SU-DHL-6 (cell line): ENCODE measurements at regions not wholly inside any gene's neighbourhood (a gene's known extent, or its start where the extent isn't known, plus 50 kb on each side); places are given as distances from the start of the nearest gene placed in this dataset.
A peak's percentile ranks its signal among the peaks of the same experiment; 100 is the strongest.

Source experiments
- H2AFZ ChIP-seq: fragments of 200-600 bp; sonication (generic); 2 replicates; pipeline ENCODE4 v1.6.1; 2014; ENCODE audit warnings: low read depth, mild to moderate bottlenecking, moderate library complexity, mixed read lengths, antibody characterized with exemption, low read length; ENCODE audit not compliant: severe bottlenecking
- H3F3A ChIP-seq: fragments of 200-600 bp; shearing (Covaris generic); 2 replicates; pipeline ENCODE4 v1.6.0; 2016; ENCODE audit warnings: antibody characterized with exemption, mild to moderate bottlenecking; ENCODE audit not compliant: insufficient read depth
- H3K27ac ChIP-seq: fragments of 200-600 bp; sonication (generic); 2 replicates; pipeline ENCODE4 v1.5.1; 2016; ENCODE audit warnings: low read depth, mild to moderate bottlenecking, low read length, moderate library complexity, mixed read lengths
- H3K27me3 ChIP-seq: fragments of 200-600 bp; sonication (generic), shearing (Covaris generic); 2 replicates; pipeline ENCODE4 v1.6.0; 2014; ENCODE audit warnings: mild to moderate bottlenecking, low read length
- H3K36me3 ChIP-seq: fragments of 200-600 bp; sonication (generic); 2 replicates; pipeline ENCODE4 v1.6.1; 2014; ENCODE audit warnings: mild to moderate bottlenecking, low read length, mixed read lengths
- H3K4me2 ChIP-seq: fragments of 300-600, 200-600 bp; shearing (Covaris generic), sonication (generic); 2 replicates; pipeline ENCODE4 v1.6.0; 2014; ENCODE audit warnings: low read length, low read depth, mild to moderate bottlenecking; ENCODE audit not compliant: poor library complexity, severe bottlenecking
- H3K4me3 ChIP-seq: fragments of 200-600 bp; sonication (generic); 2 replicates; pipeline ENCODE4 v1.5.1; 2014; ENCODE audit warnings: antibody characterized with exemption, low read length, mild to moderate bottlenecking, mixed read lengths; ENCODE audit not compliant: insufficient read depth, poor library complexity, severe bottlenecking
- H3K79me2 ChIP-seq: fragments of 200-600 bp; sonication (generic); 2 replicates; pipeline ENCODE4 v1.6.1; 2014; ENCODE audit warnings: mild to moderate bottlenecking, low read length, moderate library complexity; ENCODE audit not compliant: insufficient read depth
- H3K9ac ChIP-seq: fragments of 200-600 bp; sonication (generic); 2 replicates; pipeline ENCODE4 v1.7.0; 2014; ENCODE audit warnings: mild to moderate bottlenecking, low read length
- H3K9me2 ChIP-seq: fragments of 200-600 bp; sonication (generic); replicated peaks from 2 replicates; pipeline ENCODE4 v1.6.1; 2014; ENCODE audit warnings: low read length; ENCODE audit not compliant: insufficient read depth
- H3K9me3 ChIP-seq: fragments of 200-600 bp; sonication (generic); 2 replicates; pipeline ENCODE4 v1.6.1; 2014; ENCODE audit warnings: low read length, mixed read lengths; ENCODE audit not compliant: insufficient read depth
- H4K20me1 ChIP-seq: fragments of 200-600 bp; sonication (generic); 2 replicates; pipeline ENCODE4 v1.6.1; 2014; ENCODE audit warnings: low read depth, mild to moderate bottlenecking, antibody characterized with exemption, low read length, moderate library complexity, mixed read lengths
- EZH2phosphoT487 ChIP-seq: fragments of 200-600 bp; sonication (generic), shearing (Covaris generic); conservative IDR thresholded peaks from 2 replicates; pipeline ENCODE4 v1.6.1; 2018; ENCODE audit warnings: mild to moderate bottlenecking, antibody characterized with exemption, low read length, moderate library complexity, mixed read lengths
- TF ChIP-seq, protein P1 (sequence below): fragments of 200-600 bp; sonication (generic); IDR thresholded peaks from one replicate; pipeline ENCODE4 v1.5.1; 2017; ENCODE audit warnings: antibody characterized with exemption, mild to moderate bottlenecking, low read length, moderate library complexity; ENCODE audit not compliant: insufficient read depth, poor library complexity, severe bottlenecking

DNA sequence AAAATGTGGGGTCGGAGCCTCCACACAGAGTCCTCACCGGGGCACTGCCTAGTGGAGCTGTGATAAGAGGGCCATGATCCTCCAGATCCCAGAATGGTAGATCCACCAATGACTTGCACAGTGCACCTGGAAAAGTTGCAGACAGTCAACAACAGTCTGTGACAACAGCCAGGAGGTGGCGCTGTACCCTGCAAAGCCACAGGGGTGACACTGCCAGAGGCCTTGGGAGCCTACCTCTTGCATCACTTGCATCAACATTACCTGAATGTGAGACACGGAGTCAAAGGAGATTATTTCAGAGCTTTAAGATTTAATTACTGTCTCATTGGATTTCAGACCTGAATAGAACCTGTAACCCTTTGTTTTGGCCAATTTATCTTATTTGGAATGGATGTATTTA is 614.1 kb upstream of the CDH9 start:
- H4K20me1 ChIP-seq, result no peaks in the 10 kb centered on the region
- no peak overlapping the region for H3K4me3 ChIP-seq
- no peak overlapping the region for H3K4me2 ChIP-seq
- no peaks in the 10 kb centered on the region for H3K79me2 ChIP-seq
- peaks cover 21% of the 10 kb centered on the region; the same call in 1 of the 2 replicates for H3K9me3 ChIP-seq
- H2AFZ ChIP-seq, result no peak overlapping the region
- TF ChIP-seq, protein P1, sequence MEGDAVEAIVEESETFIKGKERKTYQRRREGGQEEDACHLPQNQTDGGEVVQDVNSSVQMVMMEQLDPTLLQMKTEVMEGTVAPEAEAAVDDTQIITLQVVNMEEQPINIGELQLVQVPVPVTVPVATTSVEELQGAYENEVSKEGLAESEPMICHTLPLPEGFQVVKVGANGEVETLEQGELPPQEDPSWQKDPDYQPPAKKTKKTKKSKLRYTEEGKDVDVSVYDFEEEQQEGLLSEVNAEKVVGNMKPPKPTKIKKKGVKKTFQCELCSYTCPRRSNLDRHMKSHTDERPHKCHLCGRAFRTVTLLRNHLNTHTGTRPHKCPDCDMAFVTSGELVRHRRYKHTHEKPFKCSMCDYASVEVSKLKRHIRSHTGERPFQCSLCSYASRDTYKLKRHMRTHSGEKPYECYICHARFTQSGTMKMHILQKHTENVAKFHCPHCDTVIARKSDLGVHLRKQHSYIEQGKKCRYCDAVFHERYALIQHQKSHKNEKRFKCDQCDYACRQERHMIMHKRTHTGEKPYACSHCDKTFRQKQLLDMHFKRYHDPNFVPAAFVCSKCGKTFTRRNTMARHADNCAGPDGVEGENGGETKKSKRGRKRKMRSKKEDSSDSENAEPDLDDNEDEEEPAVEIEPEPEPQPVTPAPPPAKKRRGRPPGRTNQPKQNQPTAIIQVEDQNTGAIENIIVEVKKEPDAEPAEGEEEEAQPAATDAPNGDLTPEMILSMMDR, result no peak
- TF ChIP-seq EZH2phosphoT487, result no peak
- no peaks in the 10 kb centered on the region for H3K36me3 ChIP-seq
- H3K9ac ChIP-seq, result no peak overlapping the region
- H3K27ac ChIP-seq, result no peak overlapping the region
- no peaks in the 10 kb centered on the region for H3F3A ChIP-seq
- H3K9me2 ChIP-seq, result no peaks in the 10 kb centered on the region
- H3K27me3 ChIP-seq, result no peaks in the 10 kb centered on the region

DNA sequence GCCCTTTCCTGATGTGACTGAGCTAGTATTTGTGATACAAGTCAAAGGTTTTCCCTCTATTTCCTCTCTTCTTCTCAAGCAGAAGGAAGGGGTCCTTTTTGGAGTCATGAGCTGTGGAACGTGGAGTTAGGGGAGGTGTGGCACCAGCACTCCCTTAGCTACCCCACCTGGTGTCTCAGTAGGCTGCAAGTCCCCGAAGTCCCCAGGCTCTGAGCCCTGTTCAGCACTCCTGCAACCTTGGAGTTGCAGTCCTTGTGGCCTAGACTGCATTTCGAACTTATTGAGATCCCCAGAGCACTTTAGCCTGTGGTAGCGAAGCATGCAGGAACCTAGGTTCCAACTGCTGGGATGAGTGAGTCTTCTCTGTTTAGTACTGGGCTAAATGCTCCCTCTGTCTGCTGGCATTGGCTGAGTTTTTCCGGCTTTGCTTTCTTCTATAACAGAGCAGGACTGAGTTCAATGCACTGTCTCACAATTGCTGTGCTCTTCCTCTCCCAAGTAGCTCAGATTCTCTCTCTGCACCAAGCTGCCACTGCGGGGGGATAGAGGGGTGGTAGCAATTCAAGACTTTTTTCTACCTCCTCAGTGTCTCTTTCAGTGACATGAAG is 600.7 kb upstream of the CDH9 start:
- H3K9me2 ChIP-seq, result no peaks in the 10 kb centered on the region
- TF ChIP-seq EZH2phosphoT487, result no peak
- TF ChIP-seq, protein P1, result no peak
- H3K9ac ChIP-seq, result no peak overlapping the region
- no peak overlapping the region for H3K4me3 ChIP-seq
- peak overlapping the region; percentile 93 for H2AFZ ChIP-seq
- no peaks in the 10 kb centered on the region for H3K9me3 ChIP-seq
- no peaks in the 10 kb centered on the region for H4K20me1 ChIP-seq
- no peaks in the 10 kb centered on the region for H3K79me2 ChIP-seq
- H3K27ac ChIP-seq, result no peak overlapping the region
- H3K27me3 ChIP-seq, result no peaks in the 10 kb centered on the region
- no peak overlapping the region for H3K4me2 ChIP-seq
- no peaks in the 10 kb centered on the region for H3F3A ChIP-seq
- H3K36me3 ChIP-seq, result no peaks in the 10 kb centered on the region

DNA sequence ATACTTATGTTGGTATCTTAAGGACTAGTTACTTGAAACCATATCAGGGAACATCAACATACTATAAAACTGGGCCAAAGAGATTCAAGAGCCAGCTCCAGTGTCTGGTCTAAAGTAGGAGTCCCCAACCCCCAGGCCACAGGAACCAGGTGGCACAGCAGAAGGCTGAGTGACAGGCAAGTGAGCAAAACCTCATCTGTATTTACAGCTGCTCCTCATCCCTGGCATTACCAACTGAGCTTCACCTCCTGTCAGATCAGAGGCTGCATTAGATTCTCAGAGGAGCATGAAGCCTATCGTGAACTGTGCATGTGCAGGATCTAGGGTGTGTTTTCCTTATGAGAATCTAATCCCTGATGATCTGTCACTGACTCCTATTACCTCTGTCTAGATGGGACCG is 581.6 kb upstream of the CDH9 start:
- Histone ChIP-seq H3F3A (no peaks in the 10 kb centered on the region), H2AFZ (no peak overlapping the region), H3K4me2 (no peak overlapping the region), H4K20me1 (no peaks in the 10 kb centered on the region), H3K79me2 (no peaks in the 10 kb centered on the region), H3K27me3 (no peaks in the 10 kb centered on the region), H3K4me3 (no peak overlapping the region), H3K9ac (no peak overlapping the region), H3K27ac (no peak overlapping the region), H3K9me3 (no peaks in the 10 kb centered on the region), H3K36me3 (no peaks in the 10 kb centered on the region), H3K9me2 (no peaks in the 10 kb centered on the region)
- TF ChIP-seq, protein P1, result no peak
- TF ChIP-seq EZH2phosphoT487, result no peak

DNA sequence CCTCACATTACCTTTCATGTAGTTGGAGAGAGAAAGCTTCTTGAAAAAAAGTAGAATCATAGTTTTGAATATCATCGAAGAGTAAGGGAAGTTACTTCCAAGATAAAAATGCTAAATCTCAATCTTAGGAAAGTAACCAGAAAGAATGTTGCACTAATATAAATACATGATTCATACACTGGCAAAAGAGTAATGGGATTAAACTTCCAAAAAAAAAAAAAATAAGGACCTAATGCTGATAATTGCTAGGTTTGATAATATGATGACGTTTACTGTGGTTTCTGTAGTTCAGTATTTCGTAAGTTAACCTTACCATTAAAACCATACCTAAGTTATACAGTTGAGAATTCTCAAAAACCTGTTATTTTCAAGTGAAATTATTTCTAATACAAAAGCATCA is 573.8 kb upstream of the CDH9 start:
- Histone ChIP-seq H3K9me3 (no peaks in the 10 kb centered on the region), H3K4me3 (no peak overlapping the region), H3K9ac (no peak overlapping the region), H3K36me3 (no peaks in the 10 kb centered on the region), H3K27me3 (no peaks in the 10 kb centered on the region), H3K4me2 (no peak overlapping the region), H4K20me1 (no peaks in the 10 kb centered on the region), H3K9me2 (no peaks in the 10 kb centered on the region), H2AFZ (no peak overlapping the region), H3K79me2 (no peaks in the 10 kb centered on the region), H3F3A (no peaks in the 10 kb centered on the region), H3K27ac (no peak overlapping the region)
- no peak for TF ChIP-seq EZH2phosphoT487
- TF ChIP-seq, protein P1, result no peak
